ENCODE measurements at regions not wholly inside any gene's neighbourhood (a gene's known extent, or its start where the extent isn't known, plus 50 kb on each side); places are given as distances from the start of the nearest gene placed in this dataset.

GRCh38 chr5:164224236-164224635 lies 718.8 kb downstream of the MAT2B start:
- peaks cover 0 to 2% (median 0%) of the 10 kb centered on the region in 3 donors for H3K27me3 Mint-ChIP-seq (ENCODE audit: low read depth in 3 of 3)
- no peaks in the 10 kb centered on the region for H3K36me3 Mint-ChIP-seq
- no peaks in the 10 kb centered on the region for H3K4me1 Mint-ChIP-seq
- H3K4me3 ChIP-seq (replicated peaks in 1 of 3; ENCODE audit: low read depth in 2 of 3, low read length in 3 of 3): no peak overlapping the region
- H3K4me3 Mint-ChIP-seq: no peak overlapping the region
- H3K36me3 ChIP-seq (replicated peaks in 1 of 2; ENCODE audit: control insufficient read depth in 1 of 2, insufficient read depth in 2 of 2, low read length in 2 of 2): no peaks in the 10 kb centered on the region
- no peaks in the 10 kb centered on the region for H4K20me1 ChIP-seq (ENCODE audit: insufficient read depth, low read length)
- no CpG with 5 or more reads among the region's 2 CpGs for WGBS (ENCODE audit: insufficient coverage)
- H3K4me1 ChIP-seq (ENCODE audit: control insufficient read depth in 1 of 2, insufficient read depth in 2 of 2, low read length in 2 of 2): no peaks in the 10 kb centered on the region
- no peak overlapping the region for H3K27ac ChIP-seq (ENCODE audit: low read depth in 1 of 2, low read length in 2 of 2)
- intact Hi-C loops (cut with micrococcal nuclease): no loop called here
- H3K9me3 ChIP-seq (replicated peaks in 1 of 2; ENCODE audit: control insufficient read depth in 1 of 2, insufficient read depth in 1 of 2, low read length in 2 of 2): peaks cover 7 to 15% of the 10 kb centered on the region in 2 donors
- H3K27ac Mint-ChIP-seq: no peak overlapping the region
- no peak overlapping the region for H3K9ac ChIP-seq (ENCODE audit: insufficient read depth, low read length, poor library complexity, severe bottlenecking)
- no peak overlapping the region for H3K4me2 ChIP-seq (replicated peaks; ENCODE audit: extremely low read depth, low read length, poor library complexity, severe bottlenecking)
- no peaks in the 10 kb centered on the region for H3K79me2 ChIP-seq (ENCODE audit: insufficient read depth, low read length)
- no peak for DNase-seq
- no peak overlapping the region for H2AFZ ChIP-seq (ENCODE audit: insufficient read depth, low read depth, low read length, poor library complexity, severe bottlenecking)
- H3K27me3 ChIP-seq (ENCODE audit: control insufficient read depth in 2 of 2, insufficient read depth in 2 of 2, low read length in 2 of 2): no peaks in the 10 kb centered on the region
- no peak for TF ChIP-seq CTCF (IDR thresholded peaks at IDR 0.05)
- peaks cover 0 to 7% (median 2%) of the 10 kb centered on the region in 7 donors for H3K9me3 Mint-ChIP-seq

- H3K4me1 ChIP-seq (ENCODE audit: control insufficient read depth in 1 of 2, insufficient read depth in 2 of 2, low read length in 2 of 2): no peaks in the 10 kb centered on the region
- peaks cover 7 to 11% of the 10 kb centered on the region in 2 donors for H3K9me3 ChIP-seq (replicated peaks in 1 of 2; ENCODE audit: control insufficient read depth in 1 of 2, insufficient read depth in 1 of 2, low read length in 2 of 2)
- H3K27ac ChIP-seq (ENCODE audit: low read depth in 1 of 2, low read length in 2 of 2): no peak overlapping the region
- Mint-ChIP-seq H3K4me3 (no peak overlapping the region), H3K36me3 (no peaks in the 10 kb centered on the region), H3K9me3 (peaks cover 0 to 5% (median 2%) of the 10 kb centered on the region in 7 donors), H3K27ac (no peak overlapping the region), H3K4me1 (no peaks in the 10 kb centered on the region), H3K27me3 (ENCODE audit: low read depth in 3 of 3) (peaks cover 0 to 2% (median 0%) of the 10 kb centered on the region in 3 donors)
- intact Hi-C loops (cut with micrococcal nuclease): no loop called here
- no peaks in the 10 kb centered on the region for H3K36me3 ChIP-seq (replicated peaks in 1 of 2; ENCODE audit: control insufficient read depth in 1 of 2, insufficient read depth in 2 of 2, low read length in 2 of 2)
- no peak overlapping the region for H3K9ac ChIP-seq (ENCODE audit: insufficient read depth, low read length, poor library complexity, severe bottlenecking)
- no peaks in the 10 kb centered on the region for H3K79me2 ChIP-seq (ENCODE audit: insufficient read depth, low read length)
- no peak for TF ChIP-seq CTCF (IDR thresholded peaks at IDR 0.05)
- no peak overlapping the region for H3K4me2 ChIP-seq (replicated peaks; ENCODE audit: extremely low read depth, low read length, poor library complexity, severe bottlenecking)
- no peak overlapping the region for H2AFZ ChIP-seq (ENCODE audit: insufficient read depth, low read depth, low read length, poor library complexity, severe bottlenecking)
- DNase-seq: no peak
- no peaks in the 10 kb centered on the region for H4K20me1 ChIP-seq (ENCODE audit: insufficient read depth, low read length)
- H3K27me3 ChIP-seq (ENCODE audit: control insufficient read depth in 2 of 2, insufficient read depth in 2 of 2, low read length in 2 of 2): no peaks in the 10 kb centered on the region
- H3K4me3 ChIP-seq (replicated peaks in 1 of 3; ENCODE audit: low read depth in 2 of 3, low read length in 3 of 3): no peak overlapping the region
- WGBS (ENCODE audit: insufficient coverage): no CpG with 5 or more reads among the region's 2 CpGs
Measured at GRCh38 chr5:164224772-164225171, 719.4 kb downstream of the MAT2B start.

Measured in CD14-positive monocyte (primary cell).